GM18909 (cell line): ENCODE measurements at regions not wholly inside any gene's neighbourhood (a gene's known extent, or its start where the extent isn't known, plus 50 kb on each side); places are given as distances from the start of the nearest gene placed in this dataset.

Experiments used
- ATAC-seq: cut with Tn5 transposase; IDR thresholded peaks from one replicate; pipeline ENCODE4 v1.9.1; 2021; ENCODE audit warnings: mild to moderate bottlenecking; ENCODE audit not compliant: unreplicated experiment, poor library complexity

DNA sequence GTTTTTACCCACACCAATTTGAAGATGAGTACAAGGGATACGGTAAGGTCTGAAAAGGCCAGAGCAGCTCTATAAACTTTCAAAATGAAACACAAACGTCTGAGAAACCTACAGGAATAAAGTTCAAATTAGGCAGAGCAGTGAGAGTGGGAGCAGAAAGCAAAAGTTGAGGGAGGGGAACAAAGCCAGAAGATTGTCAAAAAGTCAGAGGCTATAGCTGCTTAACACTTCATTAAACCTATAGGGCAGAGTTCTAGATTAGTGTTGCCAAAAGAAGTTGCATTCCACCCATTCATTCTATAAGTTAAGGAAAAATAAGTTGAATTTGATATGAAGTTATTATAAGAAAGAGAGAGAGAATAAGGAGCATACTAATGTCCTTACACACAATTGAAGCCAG lies 309.6 kb upstream of the CD180 start:
- no peak for ATAC-seq

DNA sequence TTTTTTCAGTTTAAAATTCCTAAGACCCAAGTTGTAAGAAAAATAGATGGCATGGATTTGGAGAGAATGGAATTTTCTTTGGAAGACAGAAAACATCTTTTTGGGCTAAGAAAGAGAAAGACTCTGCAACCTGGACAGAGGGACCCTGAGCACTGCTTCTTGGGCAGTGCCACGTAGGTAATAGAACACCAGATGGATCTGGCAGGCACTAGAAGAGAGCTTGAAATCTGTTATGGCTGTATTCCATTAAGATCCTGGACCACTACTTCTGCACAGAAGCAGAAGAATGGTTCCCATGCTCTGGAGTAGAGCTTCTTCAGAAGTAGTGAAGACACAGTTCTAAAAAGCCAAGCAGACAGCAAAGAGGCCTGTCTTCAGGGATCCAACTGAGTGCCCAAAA lies 306.4 kb upstream of the CD180 start:
- ATAC-seq, result no peak

DNA sequence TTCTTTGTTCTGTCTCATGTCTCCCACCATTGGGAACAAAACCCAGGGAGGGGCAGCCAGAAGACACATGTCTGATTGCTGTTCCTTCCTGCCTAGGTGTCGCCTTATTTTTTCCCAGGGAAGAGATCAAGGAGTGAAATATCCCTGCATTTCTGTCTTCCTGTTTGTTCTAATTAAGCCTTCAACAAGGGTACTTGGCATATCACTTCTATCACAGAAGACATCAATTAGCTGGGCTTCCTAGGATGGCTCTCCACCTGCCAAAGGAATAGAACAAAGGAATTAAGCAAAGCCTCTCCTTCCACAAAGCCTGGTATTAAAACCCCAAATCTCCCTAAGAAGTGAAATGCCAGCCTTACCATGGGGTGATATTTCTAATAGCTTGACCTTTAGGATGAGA lies 299.5 kb upstream of the CD180 start:
- ATAC-seq, result no peak

DNA sequence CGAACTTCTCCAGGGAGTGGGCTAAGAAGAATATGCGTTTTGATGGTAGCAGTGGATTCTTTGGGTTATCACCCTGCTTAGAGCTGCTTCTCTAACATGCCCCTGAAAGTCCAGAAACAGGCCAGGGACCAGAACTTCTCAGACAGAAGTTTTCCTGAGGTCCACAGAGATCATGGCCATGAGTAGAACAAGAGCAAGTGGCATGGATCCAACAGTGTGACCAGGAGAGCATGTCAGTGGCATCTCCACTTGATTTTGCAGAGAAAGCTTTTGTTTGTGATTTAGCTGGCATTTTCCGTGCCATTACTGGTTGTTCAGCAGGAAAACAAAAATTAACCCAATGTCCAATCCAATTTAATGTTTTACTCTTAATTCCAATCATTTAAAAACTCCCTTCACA lies 298.5 kb upstream of the CD180 start:
- ATAC-seq, result no peak

DNA sequence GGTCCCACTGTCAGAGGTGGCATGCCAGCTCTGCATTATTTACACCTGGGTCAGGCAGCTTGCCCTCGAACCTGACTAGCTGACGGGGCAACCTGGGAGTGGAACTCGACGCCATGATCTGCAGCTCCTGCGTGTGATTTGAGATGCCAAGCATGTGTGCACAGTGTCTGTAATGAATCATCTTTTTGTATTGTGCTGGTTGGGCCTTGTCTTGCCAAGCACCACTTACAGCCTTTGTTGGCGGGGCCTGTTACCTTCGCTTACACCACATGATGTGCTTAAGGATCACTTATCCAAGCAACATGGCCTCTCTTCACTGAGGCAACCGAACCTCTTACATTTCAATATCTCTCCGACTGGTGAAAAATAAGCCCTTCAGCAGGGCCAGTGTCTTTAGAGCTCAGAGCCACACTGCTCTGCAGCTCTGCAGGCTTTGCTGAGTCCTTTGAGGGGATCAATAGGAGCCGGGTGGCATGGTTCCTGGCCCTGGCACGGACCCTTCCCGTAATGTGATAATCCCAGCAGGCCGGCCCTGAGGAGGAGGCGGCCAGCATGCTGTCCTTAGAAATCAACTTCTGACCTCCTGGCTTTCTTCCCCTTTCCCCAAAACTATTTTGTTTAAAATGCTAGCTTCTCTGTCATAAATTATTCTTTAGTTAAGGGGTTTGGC lies 297.7 kb upstream of the CD180 start:
- ATAC-seq, result no peak

DNA sequence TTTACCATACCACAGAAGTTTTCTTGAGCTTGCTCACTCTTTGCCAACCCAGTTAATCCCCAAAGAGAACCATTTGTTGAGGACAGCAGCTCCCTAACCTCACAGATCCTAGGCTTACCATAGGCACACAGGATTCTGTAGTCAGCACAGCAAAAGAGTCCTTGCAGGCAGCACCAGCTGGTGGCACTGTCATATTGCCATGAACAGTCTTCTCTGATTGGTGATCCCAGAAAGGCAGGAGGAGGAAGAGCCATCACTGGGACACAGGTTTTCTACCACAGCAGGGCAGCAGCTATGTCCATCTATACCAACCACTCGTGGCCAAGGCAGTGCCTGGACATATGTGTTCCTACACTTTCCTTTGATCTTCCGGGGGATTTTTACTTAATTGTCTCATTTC lies 297.1 kb upstream of the CD180 start:
- ATAC-seq, result no peak

DNA sequence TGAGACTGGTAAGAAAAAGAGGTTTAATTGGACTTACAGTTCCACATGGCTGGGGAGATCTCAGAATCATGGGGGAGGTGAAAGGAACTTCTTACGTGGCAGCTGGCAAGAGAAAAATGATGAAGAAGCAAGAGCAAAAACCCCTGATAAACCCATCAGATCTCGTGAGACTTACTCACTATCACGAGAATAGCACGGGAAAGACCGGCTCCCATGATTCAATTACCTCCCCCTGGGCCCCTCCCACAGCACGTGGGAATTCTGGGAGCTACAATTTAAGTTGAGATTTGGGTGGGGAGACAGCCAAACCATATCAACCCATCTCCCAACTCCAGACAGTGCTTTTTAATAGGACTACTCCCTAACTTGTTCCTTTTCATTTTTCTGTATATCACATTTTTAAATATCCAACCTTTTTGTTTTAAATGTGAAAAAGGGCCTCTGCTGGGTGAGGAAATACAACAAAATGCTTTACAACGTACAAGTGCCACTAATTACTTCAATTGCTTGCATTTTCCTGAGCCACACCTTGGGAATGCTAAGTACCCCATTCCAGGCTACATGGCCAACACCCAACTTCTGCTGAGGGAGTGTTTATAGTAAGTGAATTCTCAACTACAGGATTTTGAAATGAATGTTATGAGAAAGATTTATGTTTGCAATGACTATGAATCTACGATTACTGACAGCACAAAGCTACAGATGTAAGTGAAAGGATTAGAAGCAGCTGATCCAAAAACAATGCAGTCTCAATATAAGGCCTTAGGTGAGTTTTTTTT lies 294.1 kb upstream of the CD180 start:
- no peak for ATAC-seq

DNA sequence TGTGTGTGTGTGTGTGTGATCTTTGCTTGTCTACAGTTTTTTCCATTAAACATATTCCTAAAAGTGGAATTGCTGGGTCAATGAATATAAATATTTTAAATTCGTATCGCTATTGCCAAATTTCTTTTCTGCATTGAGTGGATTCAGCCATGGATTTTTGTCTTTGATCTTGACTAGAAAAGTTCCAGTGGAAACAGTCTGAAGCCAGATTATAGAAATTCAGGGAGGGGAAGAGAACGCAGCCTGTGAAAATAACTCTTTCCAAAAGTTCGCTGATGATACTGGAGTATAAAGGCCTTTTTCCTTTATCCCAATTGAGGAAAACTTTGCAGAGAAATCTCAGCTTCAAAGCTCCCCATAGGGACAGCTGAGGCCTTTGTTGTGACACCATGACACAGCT lies 292.3 kb upstream of the CD180 start:
- no peak for ATAC-seq

DNA sequence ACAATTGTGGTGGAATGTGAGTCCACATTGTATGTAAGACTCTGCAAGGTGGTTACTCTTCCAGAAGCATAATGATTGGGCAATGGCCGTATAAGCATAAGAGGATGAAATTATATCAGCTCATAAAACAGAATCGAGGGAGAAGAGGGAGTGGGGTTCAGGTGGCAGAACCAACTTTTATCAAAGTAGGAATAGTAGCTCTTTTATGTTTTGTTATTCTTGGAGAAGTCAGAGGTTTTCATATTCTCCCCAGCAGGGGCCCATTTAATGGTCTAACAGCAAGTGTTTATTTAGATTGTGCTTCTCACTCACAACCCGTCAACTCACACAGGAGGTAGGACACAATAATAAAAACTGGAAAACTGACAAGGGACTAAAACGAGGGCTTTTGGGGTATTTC lies 291.3 kb upstream of the CD180 start:
- no peak for ATAC-seq

DNA sequence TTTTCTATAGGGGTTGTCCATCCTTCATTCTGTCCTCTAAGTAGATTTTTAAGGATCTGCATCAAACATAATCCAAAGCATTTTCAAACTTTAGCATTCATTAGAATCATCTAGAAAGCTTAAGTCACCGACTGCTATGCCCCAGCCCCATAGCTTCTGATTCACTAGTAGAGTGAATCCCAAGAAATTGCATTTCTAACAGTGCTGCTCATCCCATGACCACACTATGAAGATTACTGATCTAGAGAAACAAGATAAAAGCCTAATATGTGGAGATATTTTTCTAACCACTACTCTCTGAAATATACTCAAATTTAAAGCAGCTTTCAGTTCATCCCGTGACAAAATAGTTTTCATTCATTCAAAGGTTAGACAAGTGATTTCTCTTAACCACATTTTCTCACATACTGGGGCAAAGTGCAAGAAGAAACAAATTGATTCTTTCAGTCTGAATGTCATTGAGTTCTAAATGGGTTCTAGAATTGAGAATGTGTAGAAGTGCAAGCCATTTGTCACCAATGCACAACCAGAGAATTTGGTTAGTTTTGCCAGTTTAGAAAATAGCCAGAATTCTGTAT lies 286.9 kb upstream of the CD180 start:
- ATAC-seq, result no peak

DNA sequence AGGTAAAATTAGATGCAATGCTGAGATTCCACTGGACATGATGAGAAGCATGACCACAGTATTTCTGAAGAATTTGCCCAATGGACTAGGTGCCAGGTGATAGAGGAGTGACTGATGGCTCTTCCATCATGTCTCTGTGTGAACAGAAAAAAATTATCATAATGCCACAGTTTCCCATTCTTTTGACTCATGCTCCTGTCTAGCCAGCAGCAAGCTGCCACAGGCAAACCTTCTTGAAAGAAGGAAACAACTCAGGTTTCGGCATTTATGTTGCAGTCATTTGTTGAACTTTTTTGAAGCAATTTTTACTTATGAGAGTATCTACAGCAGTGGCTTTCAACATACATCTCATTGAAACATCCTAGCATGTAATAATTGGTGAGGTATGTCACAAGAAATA lies 284.8 kb upstream of the CD180 start:
- no peak for ATAC-seq

DNA sequence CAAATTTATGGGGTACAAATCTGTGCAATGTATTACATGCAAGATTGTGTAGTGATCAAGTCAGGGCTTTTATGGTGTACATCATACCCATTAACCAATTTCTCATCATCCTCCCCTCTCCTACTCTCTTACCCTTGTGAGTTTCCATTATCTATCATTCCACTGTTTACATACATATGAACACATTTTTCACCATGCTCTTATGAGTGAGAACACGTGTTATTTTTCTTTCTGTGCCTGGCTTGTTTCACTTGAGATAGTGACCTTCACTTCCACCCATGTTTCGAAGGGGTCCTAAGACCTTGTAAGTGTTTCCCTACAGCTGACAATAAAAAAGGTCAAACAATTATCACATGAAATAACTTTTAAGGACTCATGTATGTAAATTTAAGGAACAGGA lies 281.7 kb upstream of the CD180 start:
- no peak for ATAC-seq

DNA sequence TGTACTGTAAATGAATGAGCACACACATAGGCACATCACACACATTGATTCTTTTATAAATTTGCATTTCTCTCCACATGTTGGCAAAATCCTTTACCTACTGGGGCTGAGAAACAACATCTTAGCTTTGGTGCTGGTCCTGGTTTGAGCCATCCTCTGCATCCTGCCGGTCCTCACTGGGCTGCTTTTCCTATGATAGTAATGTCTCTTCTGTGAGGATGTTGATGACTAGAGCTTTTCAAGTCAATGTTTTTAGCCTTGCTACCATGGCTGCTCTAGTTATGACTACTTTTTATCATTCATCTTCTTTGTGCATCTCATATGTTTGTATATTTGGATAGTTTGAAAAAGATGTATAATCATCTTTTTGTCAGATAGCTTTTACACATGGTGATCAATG lies 280.4 kb upstream of the CD180 start:
- no peak for ATAC-seq

DNA sequence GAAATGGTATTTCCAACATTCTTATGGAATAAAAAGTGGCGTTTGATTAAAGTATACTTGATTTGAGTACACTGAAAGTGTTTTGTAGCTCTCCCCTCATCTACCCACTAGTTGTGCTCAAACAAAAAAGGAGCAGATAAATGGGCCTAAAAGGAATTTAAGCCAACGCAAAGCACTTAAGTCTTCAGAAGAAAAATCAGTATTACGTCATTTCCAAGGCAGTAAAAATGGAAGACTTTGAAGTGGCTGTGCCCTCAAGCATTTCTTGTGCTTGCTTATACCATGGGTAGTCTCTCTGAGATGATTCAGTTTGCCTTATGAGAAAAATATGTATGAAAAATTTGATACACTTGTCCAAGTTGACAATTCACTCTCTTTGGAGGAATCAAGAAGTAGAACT lies 279.9 kb upstream of the CD180 start:
- ATAC-seq, result no peak

DNA sequence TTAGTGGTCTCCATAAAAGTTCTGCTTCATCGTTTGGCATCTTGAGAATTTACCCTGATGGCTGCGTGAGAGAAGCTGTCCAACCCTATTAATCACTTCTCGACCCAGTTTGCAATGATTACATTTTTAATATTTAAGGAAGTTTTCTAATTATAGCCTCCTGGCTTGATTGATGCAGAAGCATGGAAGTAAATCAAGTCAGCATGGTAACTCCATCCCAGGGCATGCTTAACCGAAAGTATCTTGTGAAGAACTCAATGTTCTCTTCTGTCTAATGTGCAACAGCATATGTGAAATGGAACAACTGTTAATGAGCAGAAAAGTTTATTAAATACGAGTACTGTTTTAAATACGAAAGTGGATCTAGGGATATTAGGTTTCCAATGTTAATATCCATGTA lies 278.9 kb upstream of the CD180 start:
- no peak for ATAC-seq

DNA sequence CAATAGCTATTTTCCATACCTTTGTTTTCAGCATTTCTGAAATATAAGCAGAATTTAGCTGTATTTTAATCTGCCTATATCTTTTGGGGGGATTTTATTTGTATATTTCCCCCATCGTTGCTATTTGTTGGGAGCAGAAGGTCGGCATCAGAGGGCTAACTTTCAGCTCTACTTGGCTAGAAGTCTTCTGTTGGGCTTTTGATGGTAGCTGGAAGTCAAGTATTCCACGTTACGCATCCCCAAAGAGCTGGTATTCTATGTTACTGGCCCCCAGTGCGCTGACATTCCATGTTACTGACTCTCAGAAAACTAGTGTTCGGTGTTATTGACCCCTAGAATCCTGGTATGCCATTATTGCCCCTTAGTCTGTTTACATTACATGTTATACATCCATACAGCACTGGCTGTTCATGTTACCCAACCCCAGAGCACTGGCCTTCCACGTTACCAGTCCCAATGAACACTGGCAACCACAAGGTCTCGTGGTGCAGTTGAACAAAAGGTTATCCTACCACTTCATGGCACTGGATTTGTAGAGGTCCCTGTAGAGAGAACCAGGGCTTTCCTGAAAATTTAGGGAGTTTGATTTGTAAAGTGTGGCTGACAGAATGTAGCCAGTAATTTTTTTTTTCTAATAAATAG lies 278.1 kb upstream of the CD180 start:
- ATAC-seq, result no peak

DNA sequence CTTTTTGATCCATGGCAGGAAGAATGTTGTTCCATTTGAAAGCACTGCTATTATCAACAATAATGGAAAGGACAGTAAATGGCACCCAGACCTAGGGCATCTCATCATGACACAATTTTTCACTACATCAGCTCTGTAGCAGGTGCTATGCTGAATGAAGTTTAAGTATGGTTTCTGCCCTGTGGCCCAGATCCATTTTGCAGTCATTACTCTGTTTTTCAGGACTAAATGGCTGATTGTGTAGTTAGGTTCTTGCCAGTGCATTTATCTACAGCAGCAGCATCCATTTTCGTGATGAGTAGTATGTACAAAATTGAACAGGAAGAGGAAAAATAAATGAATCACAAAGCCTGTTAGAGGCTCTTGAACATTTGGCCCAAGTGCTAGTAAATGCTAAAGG lies 270.5 kb upstream of the CD180 start:
- no peak for ATAC-seq

DNA sequence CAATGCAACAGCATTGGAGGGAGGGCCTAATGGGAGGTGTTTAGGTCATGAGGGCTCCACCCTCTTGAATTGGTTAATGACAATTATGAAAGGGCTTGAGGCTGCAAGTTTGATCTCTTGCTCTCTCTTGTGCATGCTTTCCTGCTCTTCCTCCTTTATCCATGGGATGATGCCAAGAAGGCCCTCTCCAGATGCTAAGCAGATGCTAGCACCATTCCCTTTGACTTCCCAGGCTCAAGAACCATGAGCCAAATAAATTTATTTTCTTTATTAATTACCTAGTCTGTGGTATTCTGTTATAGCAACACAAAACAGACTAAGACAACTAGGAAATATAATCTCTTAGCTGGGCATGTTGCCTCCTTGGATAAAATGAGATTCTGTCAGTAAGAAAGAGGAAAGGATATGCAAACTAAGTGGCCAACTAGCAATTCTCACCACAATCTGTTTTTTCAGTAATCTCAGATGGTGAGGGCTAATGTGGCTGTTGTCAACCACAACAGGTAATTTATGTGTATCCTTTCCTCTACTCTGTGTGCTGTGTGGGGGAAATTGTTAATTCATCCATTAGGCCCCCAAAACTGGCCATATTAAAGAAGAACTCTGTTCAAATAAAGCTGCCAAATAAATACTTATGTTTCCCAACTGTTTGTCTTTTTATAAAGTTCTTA lies 269.1 kb upstream of the CD180 start:
- no peak for ATAC-seq

DNA sequence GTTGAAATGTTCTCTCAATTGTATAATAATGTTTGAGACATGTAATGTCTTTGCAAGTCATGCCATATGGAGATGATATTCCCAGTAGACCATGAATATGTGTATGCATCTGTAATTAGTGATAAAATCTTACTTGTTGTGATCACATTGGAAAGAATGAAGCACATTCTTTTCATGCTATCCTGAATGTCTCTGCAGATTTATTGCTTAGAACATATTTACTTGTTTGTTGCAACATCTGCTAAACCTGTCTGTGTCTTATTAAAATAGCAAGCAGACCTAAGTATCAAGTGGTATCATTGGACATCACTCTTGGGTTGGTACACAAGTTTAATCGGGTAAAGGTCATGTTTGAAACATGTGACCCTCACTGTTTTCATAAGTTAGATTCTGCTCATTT lies 265.5 kb upstream of the CD180 start:
- no peak for ATAC-seq

DNA sequence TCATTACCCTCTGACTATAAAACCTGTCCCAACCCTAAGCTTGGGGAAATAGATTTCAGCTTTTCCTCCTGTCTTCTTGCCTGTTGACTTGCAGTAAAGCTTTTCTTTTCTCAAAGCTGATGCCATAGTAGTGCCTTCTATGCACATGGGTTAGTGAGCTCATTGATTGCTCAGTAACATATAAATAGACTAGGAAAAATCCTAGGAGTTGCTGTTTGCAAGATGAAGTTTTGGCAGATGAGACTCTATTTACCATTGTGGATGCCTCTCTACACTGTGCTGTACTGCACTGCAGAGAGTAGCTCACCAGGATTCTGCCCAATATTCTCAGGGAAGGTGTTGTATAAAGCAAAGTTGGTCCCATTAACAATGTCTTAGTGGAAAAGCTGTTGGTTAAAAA lies 262.7 kb upstream of the CD180 start:
- ATAC-seq, result no peak

DNA sequence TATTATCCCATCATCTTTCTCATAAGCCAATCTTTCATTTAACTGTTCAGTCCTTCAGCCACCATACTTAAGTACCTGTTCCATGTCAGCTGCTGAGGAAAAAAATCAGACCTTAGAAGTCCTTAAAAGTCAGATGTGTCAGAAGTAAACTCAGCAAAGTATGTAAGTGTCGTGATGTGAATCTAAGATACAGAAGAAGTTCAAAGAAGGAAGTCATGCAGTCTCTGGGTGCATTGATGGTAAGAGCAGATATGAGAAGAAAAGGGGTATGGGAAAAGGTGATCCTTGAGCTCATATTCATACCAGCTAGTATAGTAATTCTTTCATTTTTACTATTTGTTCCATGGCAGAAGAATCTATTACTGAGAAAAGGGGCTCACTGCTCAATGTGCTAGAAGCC lies 259.4 kb upstream of the CD180 start:
- ATAC-seq, result no peak
